IPS-18c (cell line): ENCODE measurements at regions not wholly inside any gene's neighbourhood (a gene's known extent, or its start where the extent isn't known, plus 50 kb on each side); places are given as distances from the start of the nearest gene placed in this dataset.

Source experiments
- H3K4me3 ChIP-seq: 2 replicates; pipeline ENCODE4 v1.7.0; 2013; ENCODE audit warnings: low read depth, mild to moderate bottlenecking, low read length, moderate library complexity; ENCODE audit not compliant: insufficient read depth
- H3K9me3 ChIP-seq: one replicate; pipeline ENCODE4 v1.6.1; 2013; ENCODE audit warnings: mild to moderate bottlenecking, low read length, moderate library complexity; ENCODE audit not compliant: control insufficient read depth, insufficient read depth

- Histone ChIP-seq H3K9me3 (no peaks in the 10 kb centered on the region), H3K4me3 (no peak overlapping the region)
Measured at GRCh38 chr10:35927341-35927740, 285.2 kb upstream of the FZD8 start.

DNA sequence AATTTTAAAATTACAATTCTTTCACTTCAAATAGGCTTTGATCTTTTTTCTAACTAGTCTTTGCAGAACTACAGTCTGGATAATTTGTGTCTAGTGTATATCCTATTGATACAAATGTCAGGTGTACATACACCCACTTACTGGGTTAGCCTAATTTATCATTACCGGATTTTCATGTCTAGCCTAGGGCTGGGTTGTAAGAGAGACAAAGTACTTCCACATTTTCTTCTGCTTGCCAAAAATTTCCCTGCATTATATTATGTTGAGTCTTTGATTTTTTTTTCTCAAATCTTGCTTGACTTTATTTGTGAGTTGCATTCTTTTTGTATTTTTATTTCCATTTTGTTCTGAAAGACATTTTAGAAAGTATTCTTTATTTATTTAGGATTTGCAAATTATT lies 284.8 kb upstream of the FZD8 start:
- no peak overlapping the region for H3K4me3 ChIP-seq
- H3K9me3 ChIP-seq: no peaks in the 10 kb centered on the region

DNA sequence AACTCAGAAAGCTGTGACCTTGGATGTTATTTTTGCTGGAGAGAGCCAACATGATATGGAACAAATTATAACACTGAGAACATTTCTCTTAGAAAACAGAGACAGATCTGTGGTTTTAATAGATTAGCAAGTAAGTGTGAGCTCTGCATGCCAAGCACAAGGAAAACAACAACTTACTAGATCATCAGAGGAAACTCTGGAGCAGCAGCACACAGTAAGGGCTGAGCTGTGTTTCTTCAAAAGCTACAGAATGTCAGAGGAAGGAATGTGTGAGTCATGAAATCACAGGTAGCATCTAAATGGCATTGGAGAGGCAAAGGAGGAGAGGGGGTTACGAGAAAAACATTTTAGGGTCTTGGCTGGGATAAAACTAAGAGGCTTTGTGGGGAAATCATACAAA lies 283.4 kb upstream of the FZD8 start:
- no peak overlapping the region for H3K4me3 ChIP-seq
- H3K9me3 ChIP-seq: no peaks in the 10 kb centered on the region

DNA sequence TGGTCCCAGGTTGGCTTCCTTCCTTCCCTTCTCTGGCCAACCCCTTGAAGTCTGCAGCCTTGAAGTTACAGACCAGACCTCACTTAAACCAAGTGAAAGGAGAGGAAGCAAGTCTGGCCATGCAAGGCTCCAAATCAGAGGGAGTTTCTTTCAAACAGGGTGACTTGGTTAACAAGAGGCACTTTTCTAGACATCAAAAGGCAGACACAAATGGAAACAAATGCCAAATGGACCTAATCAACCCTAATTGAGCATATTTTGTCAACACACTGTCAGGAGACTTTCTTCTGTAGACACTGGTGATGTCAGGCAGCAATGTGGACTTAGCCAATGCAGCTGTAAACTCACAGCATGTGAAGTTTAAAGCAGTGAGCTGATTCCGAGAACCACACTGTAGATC lies 282.7 kb upstream of the FZD8 start:
- Histone ChIP-seq H3K4me3 (no peak overlapping the region), H3K9me3 (no peaks in the 10 kb centered on the region)

- Histone ChIP-seq H3K4me3 (no peak overlapping the region), H3K9me3 (no peaks in the 10 kb centered on the region)
Measured at GRCh38 chr10:35922876-35923600, 280.9 kb upstream of the FZD8 start.

DNA sequence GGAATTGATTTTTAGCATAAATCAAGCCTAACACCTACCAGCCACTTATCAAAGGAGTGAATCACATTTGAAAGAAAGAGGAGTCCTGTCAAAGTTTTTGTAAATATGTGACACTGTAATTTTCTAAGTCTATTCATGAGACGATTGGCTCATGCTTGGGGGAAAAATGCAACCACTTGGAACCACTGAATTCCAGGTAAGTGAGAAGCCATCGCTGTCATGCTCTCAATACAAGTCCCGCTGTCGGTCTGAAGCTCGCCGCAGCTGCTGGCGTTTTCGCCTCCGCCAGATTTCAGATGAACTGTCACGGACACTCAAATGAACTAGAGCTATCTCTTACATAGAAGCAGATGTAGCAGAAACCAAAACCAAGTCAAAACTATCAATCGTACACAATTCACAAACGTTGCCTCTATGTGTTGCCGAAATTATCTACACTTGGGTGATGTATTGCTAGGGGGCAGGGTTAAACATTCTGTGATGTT lies 279.8 kb upstream of the FZD8 start:
- Histone ChIP-seq H3K9me3 (no peaks in the 10 kb centered on the region), H3K4me3 (no peak overlapping the region)

DNA sequence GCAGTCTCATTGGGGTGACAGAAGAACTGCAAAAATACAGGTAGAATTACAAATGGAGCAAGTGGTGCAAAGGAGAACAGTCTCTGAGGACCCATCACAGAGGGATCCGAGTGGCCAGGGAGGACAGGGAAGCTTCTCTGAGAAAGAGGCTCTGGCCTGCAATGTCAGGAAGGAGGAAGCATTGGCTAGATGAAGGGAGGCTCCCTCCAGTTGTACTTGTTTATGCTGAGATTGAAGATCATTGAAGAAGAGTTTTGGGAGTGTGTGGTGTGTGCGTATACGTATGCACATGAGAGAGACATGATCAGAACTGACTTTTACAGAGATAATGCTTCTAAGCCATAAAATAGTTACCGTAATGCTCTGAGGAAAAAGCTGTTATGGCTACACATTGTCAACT lies 274.7 kb upstream of the FZD8 start:
- Histone ChIP-seq H3K9me3 (no peaks in the 10 kb centered on the region), H3K4me3 (no peak overlapping the region)

GRCh38 chr10:35913628-35914027 lies 271.5 kb upstream of the FZD8 start:
- no peaks in the 10 kb centered on the region for H3K9me3 ChIP-seq
- H3K4me3 ChIP-seq: no peak overlapping the region

GRCh38 chr10:35912615-35913569 lies 270.8 kb upstream of the FZD8 start:
- no peak overlapping the region for H3K4me3 ChIP-seq
- no peaks in the 10 kb centered on the region for H3K9me3 ChIP-seq

DNA sequence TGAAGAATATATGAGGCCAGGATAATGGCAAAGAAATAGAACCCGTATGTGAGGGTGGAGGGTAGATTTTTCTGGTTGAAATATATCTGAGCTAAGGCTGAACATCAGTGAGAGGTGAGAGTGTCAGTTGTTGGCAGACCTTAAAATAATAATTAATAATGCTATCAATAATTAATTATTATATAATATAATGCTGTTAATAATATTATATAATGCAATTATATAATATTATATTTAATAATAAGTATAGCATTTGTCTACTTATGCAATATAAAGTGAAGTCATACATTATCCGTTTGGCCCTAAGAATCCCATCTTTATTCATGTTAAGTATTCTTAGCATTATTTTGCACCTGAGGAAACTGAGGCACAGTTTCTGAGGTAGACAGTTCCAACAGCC lies 269.9 kb upstream of the FZD8 start:
- H3K4me3 ChIP-seq: no peak overlapping the region
- no peaks in the 10 kb centered on the region for H3K9me3 ChIP-seq

DNA sequence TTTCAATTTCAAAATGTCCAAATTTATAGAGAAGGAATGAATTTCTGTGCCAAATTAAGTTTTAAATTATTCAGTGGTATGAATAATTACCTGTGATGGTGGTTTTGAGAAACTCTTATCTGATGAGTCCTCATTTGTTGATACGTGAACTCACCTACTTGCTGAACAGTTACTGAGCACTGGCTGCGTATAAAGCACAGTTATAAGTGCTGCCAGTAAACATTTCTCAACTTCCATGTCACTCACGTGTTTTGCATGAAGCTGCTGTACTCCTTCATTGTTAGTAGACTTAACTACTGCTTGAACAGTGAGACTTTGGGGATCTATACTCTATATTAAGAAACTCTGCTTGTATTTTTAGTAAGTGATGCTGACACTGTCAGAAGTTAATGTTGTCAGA lies 269.1 kb upstream of the FZD8 start:
- Histone ChIP-seq H3K4me3 (no peak overlapping the region), H3K9me3 (no peaks in the 10 kb centered on the region)

GRCh38 chr10:35910234-35910633 lies 268.1 kb upstream of the FZD8 start:
- no peak overlapping the region for H3K4me3 ChIP-seq
- no peaks in the 10 kb centered on the region for H3K9me3 ChIP-seq

- no peaks in the 10 kb centered on the region for H3K9me3 ChIP-seq
- H3K4me3 ChIP-seq: no peak overlapping the region
Measured at GRCh38 chr10:35909121-35909720, 267.1 kb upstream of the FZD8 start.

GRCh38 chr10:35908451-35908850 lies 266.4 kb upstream of the FZD8 start:
- H3K4me3 ChIP-seq: no peak overlapping the region

DNA sequence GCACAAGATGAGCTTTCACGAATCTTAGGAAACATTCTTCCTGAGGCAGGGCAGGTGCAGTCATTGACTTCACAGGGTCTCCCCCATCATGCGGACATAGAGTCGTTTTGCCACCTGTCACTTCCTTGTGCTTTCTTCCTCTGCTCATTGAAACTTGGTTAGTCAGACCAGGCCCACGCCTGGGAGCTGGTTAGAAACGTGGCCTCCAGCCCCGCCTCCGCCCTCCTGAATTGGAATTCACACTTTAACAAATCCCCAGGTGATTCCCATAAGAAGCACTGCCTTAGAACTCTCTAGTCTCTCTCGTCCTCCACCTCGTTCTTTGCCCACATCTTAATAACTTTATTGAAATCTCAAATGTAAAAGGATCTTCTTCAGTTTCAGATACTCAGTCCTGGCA lies 265.5 kb upstream of the FZD8 start:
- H3K4me3 ChIP-seq: no peak overlapping the region
- no peaks in the 10 kb centered on the region for H3K9me3 ChIP-seq

More at GRCh38 chr10:35908451-35908850, 266.4 kb upstream of the FZD8 start:
- no peaks in the 10 kb centered on the region for H3K9me3 ChIP-seq

GRCh38 chr10:35906155-35906554 lies 264.1 kb upstream of the FZD8 start:
- no peak overlapping the region for H3K4me3 ChIP-seq
- no peaks in the 10 kb centered on the region for H3K9me3 ChIP-seq

DNA sequence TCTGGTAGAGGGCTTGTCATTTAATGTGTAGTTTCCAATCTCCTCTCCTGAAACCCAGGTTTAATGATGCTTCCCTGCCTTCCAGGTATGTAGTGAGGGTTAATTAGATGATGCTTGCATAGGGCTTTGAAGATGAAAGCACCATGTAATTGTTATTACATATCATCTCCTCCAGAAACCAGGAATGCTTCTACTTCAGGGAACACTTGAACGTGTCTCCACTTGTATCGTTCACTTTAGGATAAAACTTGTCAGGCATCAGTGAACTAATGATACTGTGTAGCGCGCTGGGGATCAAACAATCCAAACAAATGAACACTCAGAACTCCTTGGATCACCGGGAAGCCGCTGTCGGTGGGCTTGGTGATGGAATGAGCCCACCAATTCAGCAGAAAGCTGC lies 260.9 kb upstream of the FZD8 start:
- no peaks in the 10 kb centered on the region for H3K9me3 ChIP-seq
- no peak overlapping the region for H3K4me3 ChIP-seq
